HepG2 (cell line): ENCODE measurements at regions not wholly inside any gene's neighbourhood (a gene's known extent, or its start where the extent isn't known, plus 50 kb on each side); places are given as distances from the start of the nearest gene placed in this dataset.

Experiments used
- ATAC-seq: fragments of 200-7000 bp; cut with Tn5 transposase; 3 replicates; pipeline ENCODE4 v1.9.1; 2020; ENCODE audit warnings: mild to moderate bottlenecking, moderate library complexity
- BruUV-seq: library from RNA; stranded (reverse); fragments of 400-500 nt; replicated peaks from 2 replicates; lab custom pipeline; 2021; lab: Mats Ljungman, UMichigan
- CTCF ChIA-PET: fragments of 300-600 bp; formaldehyde crosslinking; extraction: SDS; loops from one replicate; lab custom pipeline; 2021; ENCODE audit warnings: low total read pairs, inconsistent platforms, low intra/inter-chr PET ratio; lab: Yijun Ruan, JAX
- POLR2A ChIA-PET: fragments of 350-600 bp; sonication (Branson Sonifier 250); formaldehyde crosslinking; loops from one replicate; lab custom pipeline; 2020; ENCODE audit warnings: antibody characterized with exemption, inconsistent platforms; lab: Yijun Ruan, JAX
- DNase-seq: peaks from one replicate; pipeline ENCODE4 v3.0.0-alpha.2; 2015; ENCODE audit warnings: low spot score
- FAIRE-seq: peaks from 3 replicates; lab custom pipeline; 2011; peaks lifted over from hg19 to GRCh38; lab: Jason Lieb, UNC
- H2AFZ ChIP-seq: one replicate; pipeline ENCODE4 v1.6.1; 2011; ENCODE audit warnings: low read length, inconsistent platforms
- H3K27ac ChIP-seq: fragments of 300-600 bp; 3 replicates; pipeline ENCODE4 v1.8.0; 2011; ENCODE audit warnings: mixed run types, mild to moderate bottlenecking, mixed read lengths, low read length, inconsistent platforms; ENCODE audit not compliant: insufficient read depth; ENCODE audit errors: extremely low read length
- H3K27me3 ChIP-seq, 2 experiments: fragments of 200-600 bp in 1 of 2; 2 replicates in 1 of 2; 3 replicates in 1 of 2; pipeline versions ENCODE4 v1.6.0 to v1.8.0; 2011; ENCODE audit warnings: low read length in 2 of 2, mild to moderate bottlenecking in 2 of 2, moderate library complexity in 2 of 2, inconsistent platforms in 1 of 2; ENCODE audit not compliant: insufficient read depth in 2 of 2, control insufficient read depth in 1 of 2
- H3K36me3 ChIP-seq, 2 experiments: fragments of 200-600 bp in 1 of 2; replicated peaks in 1 of 2; 2 replicates in 1 of 2; 3 replicates in 1 of 2; pipeline versions ENCODE4 v1.5.1 to v1.8.0; 2011; ENCODE audit warnings: low read length in 2 of 2, inconsistent platforms in 1 of 2; ENCODE audit not compliant: insufficient read depth in 2 of 2, control insufficient read depth in 1 of 2
- H3K4me1 ChIP-seq: 2 replicates; pipeline ENCODE4 v1.5.1; 2012; ENCODE audit warnings: low read length, inconsistent platforms; ENCODE audit not compliant: insufficient read depth
- H3K4me2 ChIP-seq: 2 replicates; pipeline ENCODE4 v1.6.0; 2011; ENCODE audit warnings: low read depth, low read length, inconsistent platforms
- H3K4me3 ChIP-seq, 3 experiments: fragments of 200-600 bp in 1 of 3; sonication (generic), shearing (Covaris generic) in 1 of 3; replicated peaks in 1 of 3; 2 replicates each; pipeline ENCODE4 v1.5.1; 2011 to 2016; ENCODE audit warnings: low read length in 3 of 3, inconsistent platforms in 2 of 3, low read depth in 2 of 3, mild to moderate bottlenecking in 2 of 3, control low read depth in 1 of 3, mixed read lengths in 1 of 3; ENCODE audit not compliant: insufficient read depth in 1 of 3
- H3K79me2 ChIP-seq: one replicate; pipeline ENCODE4 v1.6.1; 2011; ENCODE audit warnings: low read length, inconsistent platforms; ENCODE audit not compliant: insufficient read depth
- H3K9ac ChIP-seq: 2 replicates; pipeline ENCODE4 v1.6.0; 2011; ENCODE audit warnings: mild to moderate bottlenecking, low read depth, low read length, inconsistent platforms; ENCODE audit not compliant: insufficient read depth
- H3K9me3 ChIP-seq: 2 replicates; pipeline ENCODE4 v1.5.1; 2012; ENCODE audit warnings: mild to moderate bottlenecking, low read length
- H4K20me1 ChIP-seq: 2 replicates; pipeline ENCODE4 v1.6.0; 2011; ENCODE audit warnings: inconsistent platforms, mild to moderate bottlenecking, low read length, moderate library complexity; ENCODE audit not compliant: insufficient read depth
- ATAD3A ChIP-seq: sonication (generic); formaldehyde crosslinking; IDR thresholded peaks from 2 replicates; pipeline ENCODE4 v1.4.0; 2020; ENCODE audit warnings: missing genetic modification reagents
- CEBPG ChIP-seq: IDR thresholded peaks from 2 replicates; pipeline ENCODE4 v1.6.1; 2016
- CREM ChIP-seq, 2 experiments: sonication (generic) in 1 of 2; formaldehyde crosslinking in 1 of 2; IDR thresholded peaks; 2 replicates each; pipeline versions ENCODE4 v1.4.0 to v1.6.1; 2016 to 2020; ENCODE audit warnings: antibody characterized with exemption in 1 of 2, mild to moderate bottlenecking in 1 of 2, missing genetic modification reagents in 1 of 2
- EEA1 ChIP-seq: sonication (generic); formaldehyde crosslinking; IDR thresholded peaks from 2 replicates; pipeline ENCODE4 v1.5.1; 2020; ENCODE audit warnings: mild to moderate bottlenecking, missing genetic modification reagents, borderline replicate concordance
- ETV5 ChIP-seq: IDR thresholded peaks from 2 replicates; pipeline ENCODE4 v1.6.1; 2018; ENCODE audit warnings: missing biosample characterization, missing genetic modification reagents, inconsistent platforms, borderline replicate concordance
- JUN ChIP-seq: sonication (generic); formaldehyde crosslinking; IDR thresholded peaks from 2 replicates; pipeline ENCODE4 v1.4.0; 2020; ENCODE audit warnings: mild to moderate bottlenecking, missing genetic modification reagents
- KMT2B ChIP-seq: IDR thresholded peaks from 2 replicates; pipeline ENCODE4 v1.6.1; 2016; ENCODE audit warnings: missing genetic modification reagents, missing compliant biosample characterization
- NCOA2 ChIP-seq: sonication (generic); formaldehyde crosslinking; IDR thresholded peaks from 2 replicates; pipeline ENCODE4 v1.8.0; 2022; ENCODE audit warnings: inconsistent platforms
- PRPF4 ChIP-seq: fragments of 200-400 bp; formaldehyde crosslinking; IDR thresholded peaks from 2 replicates; pipeline ENCODE4 v1.6.1; 2016; ENCODE audit warnings: low read length, low read depth; ENCODE audit not compliant: poor library complexity, severe bottlenecking
- SNRNP70 ChIP-seq: fragments of 200-400 bp; formaldehyde crosslinking; IDR thresholded peaks from 2 replicates; pipeline ENCODE4 v1.6.1; 2017; ENCODE audit warnings: mild to moderate bottlenecking, low read depth, low read length, moderate library complexity
- ZFY ChIP-seq: sonication (generic); formaldehyde crosslinking; IDR thresholded peaks from 2 replicates; pipeline ENCODE4 v1.4.0; 2020; ENCODE audit warnings: missing genetic modification reagents
- ZNF329 ChIP-seq: sonication (generic); formaldehyde crosslinking; IDR thresholded peaks from 2 replicates; pipeline ENCODE4 v1.9.0; 2021; ENCODE audit warnings: low read depth, mild to moderate bottlenecking, missing genetic modification reagents
- WGBS: methylation state at CpG from one replicate; pipeline ENCODE4 v1.1.6; 2017; ENCODE audit warnings: low lambda C conversion rate; 5-methylcytosine and 5-hydroxymethylcytosine counted together
- in situ Hi-C: cut with HindIII; loops from 2 replicates; pipeline ENCODE4 v1.10.0; 2017; ENCODE audit warnings: low pct_unique_long_range_greater_than_20kb; ENCODE audit not compliant: extremely low pct_ligation_motif_present
- intact Hi-C: fragments of 100-400 bp; cut with micrococcal nuclease; formaldehyde crosslinking; loops from one replicate; pipeline ENCODE4 v1.10.0; 2022; ENCODE audit not compliant: unreplicated experiment
- TF ChIP-seq, protein P1 (sequence below): sonication (generic); formaldehyde crosslinking; IDR thresholded peaks from 2 replicates; pipeline ENCODE4 v1.9.0; 2021; ENCODE audit warnings: mild to moderate bottlenecking, missing genetic modification reagents
- TF ChIP-seq, protein P2 (sequence below): sonication (generic); formaldehyde crosslinking; IDR thresholded peaks from 2 replicates; pipeline ENCODE4 v1.8.1; 2022; ENCODE audit warnings: low read depth, mild to moderate bottlenecking, missing genetic modification reagents

DNA sequence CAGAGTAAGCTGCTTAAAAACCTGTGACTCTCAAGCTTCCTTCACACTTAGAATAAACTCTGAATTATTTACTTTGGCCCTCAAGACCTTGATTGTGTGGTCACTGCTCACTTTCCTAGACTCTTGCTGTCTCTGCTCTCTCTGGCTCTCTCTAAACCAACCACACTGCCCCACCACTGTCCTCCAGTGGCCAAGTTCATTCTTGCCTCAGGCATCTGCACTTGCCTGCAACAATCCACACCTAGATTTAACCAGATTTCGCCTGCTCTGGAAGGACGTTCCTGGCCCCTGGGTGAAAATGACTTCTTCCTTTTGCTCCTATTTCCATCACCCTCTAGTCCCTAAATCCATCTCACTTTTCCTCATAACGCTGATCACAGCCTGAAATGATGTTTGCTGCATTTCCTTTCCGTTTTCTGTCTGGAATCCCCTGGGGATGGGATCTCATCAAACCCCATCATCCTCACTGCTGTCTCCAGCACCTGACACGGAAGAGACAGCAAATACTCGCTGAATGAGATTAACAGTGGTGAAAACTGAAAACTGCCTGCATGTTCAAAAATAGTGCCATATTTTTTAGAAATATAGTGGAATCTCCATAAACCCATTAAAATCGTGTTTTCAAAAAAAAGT is 232.6 kb downstream of the UQCRFS1 start:
- ChIA-PET POLR2A (no interaction called here), CTCF (no interaction called here)
- intact Hi-C loops: no loop called here
- H3K9me3 ChIP-seq: no peaks in the 10 kb centered on the region
- no peak overlapping the region for H3K4me3 ChIP-seq
- FAIRE-seq: no peak
- H2AFZ ChIP-seq: no peak overlapping the region
- H3K27me3 ChIP-seq: no peaks in the 10 kb centered on the region
- WGBS: under 1% methylated on average over 7 of the region's 7 CpGs
- no peaks in the 10 kb centered on the region for H4K20me1 ChIP-seq
- no peak for DNase-seq
- no TSS peak for BruUV-seq
- in situ Hi-C loops: no loop called here
- peak; percentile 47; the same call in 2 of the 3 replicates for ATAC-seq
- H3K27ac ChIP-seq: no peak overlapping the region
- H3K79me2 ChIP-seq: no peaks in the 10 kb centered on the region
- no peak overlapping the region for H3K9ac ChIP-seq
- H3K36me3 ChIP-seq: no peaks in the 10 kb centered on the region
- H3K4me1 ChIP-seq: no peaks in the 10 kb centered on the region
- H3K4me2 ChIP-seq: no peak overlapping the region
- no peak for TF ChIP-seq PRPF4
- TF ChIP-seq NCOA2 (CRISPR knock-in tag): no peak
- TF ChIP-seq, protein P1, sequence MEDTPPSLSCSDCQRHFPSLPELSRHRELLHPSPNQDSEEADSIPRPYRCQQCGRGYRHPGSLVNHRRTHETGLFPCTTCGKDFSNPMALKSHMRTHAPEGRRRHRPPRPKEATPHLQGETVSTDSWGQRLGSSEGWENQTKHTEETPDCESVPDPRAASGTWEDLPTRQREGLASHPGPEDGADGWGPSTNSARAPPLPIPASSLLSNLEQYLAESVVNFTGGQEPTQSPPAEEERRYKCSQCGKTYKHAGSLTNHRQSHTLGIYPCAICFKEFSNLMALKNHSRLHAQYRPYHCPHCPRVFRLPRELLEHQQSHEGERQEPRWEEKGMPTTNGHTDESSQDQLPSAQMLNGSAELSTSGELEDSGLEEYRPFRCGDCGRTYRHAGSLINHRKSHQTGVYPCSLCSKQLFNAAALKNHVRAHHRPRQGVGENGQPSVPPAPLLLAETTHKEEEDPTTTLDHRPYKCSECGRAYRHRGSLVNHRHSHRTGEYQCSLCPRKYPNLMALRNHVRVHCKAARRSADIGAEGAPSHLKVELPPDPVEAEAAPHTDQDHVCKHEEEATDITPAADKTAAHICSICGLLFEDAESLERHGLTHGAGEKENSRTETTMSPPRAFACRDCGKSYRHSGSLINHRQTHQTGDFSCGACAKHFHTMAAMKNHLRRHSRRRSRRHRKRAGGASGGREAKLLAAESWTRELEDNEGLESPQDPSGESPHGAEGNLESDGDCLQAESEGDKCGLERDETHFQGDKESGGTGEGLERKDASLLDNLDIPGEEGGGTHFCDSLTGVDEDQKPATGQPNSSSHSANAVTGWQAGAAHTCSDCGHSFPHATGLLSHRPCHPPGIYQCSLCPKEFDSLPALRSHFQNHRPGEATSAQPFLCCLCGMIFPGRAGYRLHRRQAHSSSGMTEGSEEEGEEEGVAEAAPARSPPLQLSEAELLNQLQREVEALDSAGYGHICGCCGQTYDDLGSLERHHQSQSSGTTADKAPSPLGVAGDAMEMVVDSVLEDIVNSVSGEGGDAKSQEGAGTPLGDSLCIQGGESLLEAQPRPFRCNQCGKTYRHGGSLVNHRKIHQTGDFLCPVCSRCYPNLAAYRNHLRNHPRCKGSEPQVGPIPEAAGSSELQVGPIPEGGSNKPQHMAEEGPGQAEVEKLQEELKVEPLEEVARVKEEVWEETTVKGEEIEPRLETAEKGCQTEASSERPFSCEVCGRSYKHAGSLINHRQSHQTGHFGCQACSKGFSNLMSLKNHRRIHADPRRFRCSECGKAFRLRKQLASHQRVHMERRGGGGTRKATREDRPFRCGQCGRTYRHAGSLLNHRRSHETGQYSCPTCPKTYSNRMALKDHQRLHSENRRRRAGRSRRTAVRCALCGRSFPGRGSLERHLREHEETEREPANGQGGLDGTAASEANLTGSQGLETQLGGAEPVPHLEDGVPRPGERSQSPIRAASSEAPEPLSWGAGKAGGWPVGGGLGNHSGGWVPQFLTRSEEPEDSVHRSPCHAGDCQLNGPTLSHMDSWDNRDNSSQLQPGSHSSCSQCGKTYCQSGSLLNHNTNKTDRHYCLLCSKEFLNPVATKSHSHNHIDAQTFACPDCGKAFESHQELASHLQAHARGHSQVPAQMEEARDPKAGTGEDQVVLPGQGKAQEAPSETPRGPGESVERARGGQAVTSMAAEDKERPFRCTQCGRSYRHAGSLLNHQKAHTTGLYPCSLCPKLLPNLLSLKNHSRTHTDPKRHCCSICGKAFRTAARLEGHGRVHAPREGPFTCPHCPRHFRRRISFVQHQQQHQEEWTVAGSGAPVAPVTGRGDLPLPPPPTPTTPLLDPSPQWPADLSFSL (CRISPR knock-in tag): no peak
- TF ChIP-seq ETV5 (CRISPR knock-in tag): no peak
- TF ChIP-seq CREM (IDR thresholded peaks at IDR 0.05): no peak
- TF ChIP-seq CREM (CRISPR knock-in tag; IDR thresholded peaks at IDR 0.05): no peak
- TF ChIP-seq SNRNP70: no peak
- TF ChIP-seq, protein P2, sequence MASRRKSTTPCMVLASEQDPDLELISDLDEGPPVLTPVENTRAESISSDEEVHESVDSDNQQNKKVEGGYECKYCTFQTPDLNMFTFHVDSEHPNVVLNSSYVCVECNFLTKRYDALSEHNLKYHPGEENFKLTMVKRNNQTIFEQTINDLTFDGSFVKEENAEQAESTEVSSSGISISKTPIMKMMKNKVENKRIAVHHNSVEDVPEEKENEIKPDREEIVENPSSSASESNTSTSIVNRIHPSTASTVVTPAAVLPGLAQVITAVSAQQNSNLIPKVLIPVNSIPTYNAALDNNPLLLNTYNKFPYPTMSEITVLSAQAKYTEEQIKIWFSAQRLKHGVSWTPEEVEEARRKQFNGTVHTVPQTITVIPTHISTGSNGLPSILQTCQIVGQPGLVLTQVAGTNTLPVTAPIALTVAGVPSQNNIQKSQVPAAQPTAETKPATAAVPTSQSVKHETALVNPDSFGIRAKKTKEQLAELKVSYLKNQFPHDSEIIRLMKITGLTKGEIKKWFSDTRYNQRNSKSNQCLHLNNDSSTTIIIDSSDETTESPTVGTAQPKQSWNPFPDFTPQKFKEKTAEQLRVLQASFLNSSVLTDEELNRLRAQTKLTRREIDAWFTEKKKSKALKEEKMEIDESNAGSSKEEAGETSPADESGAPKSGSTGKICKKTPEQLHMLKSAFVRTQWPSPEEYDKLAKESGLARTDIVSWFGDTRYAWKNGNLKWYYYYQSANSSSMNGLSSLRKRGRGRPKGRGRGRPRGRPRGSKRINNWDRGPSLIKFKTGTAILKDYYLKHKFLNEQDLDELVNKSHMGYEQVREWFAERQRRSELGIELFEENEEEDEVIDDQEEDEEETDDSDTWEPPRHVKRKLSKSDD (CRISPR knock-in tag): no peak
- no peak for TF ChIP-seq ZNF329 (CRISPR knock-in tag)
- TF ChIP-seq ZFY (CRISPR knock-in tag): no peak
- no peak for TF ChIP-seq ATAD3A (CRISPR knock-in tag)
- TF ChIP-seq JUN: no peak
- no peak for TF ChIP-seq KMT2B
- no peak for TF ChIP-seq CEBPG (CRISPR knock-in tag)
- no peak for TF ChIP-seq EEA1 (CRISPR knock-in tag)
